Fibroblast of the aortic adventitia (primary cell): ENCODE measurements at regions not wholly inside any gene's neighbourhood (a gene's known extent, or its start where the extent isn't known, plus 50 kb on each side); places are given as distances from the start of the nearest gene placed in this dataset.

ENCODE experiments used
- DNase-seq: peaks from one replicate; pipeline ENCODE4 v3.0.0-alpha.2; 2010; ENCODE audit warnings: low read depth
- H3K4me3 ChIP-seq: 2 replicates; pipeline ENCODE4 v1.5.1; 2011; ENCODE audit warnings: low read depth, mild to moderate bottlenecking, control low read depth, low read length, moderate library complexity
- CTCF ChIP-seq: IDR thresholded peaks from 2 replicates; pipeline ENCODE4 v1.5.1; 2011; ENCODE audit warnings: mild to moderate bottlenecking, low read length, control low read depth, inconsistent platforms; ENCODE audit not compliant: insufficient read depth

GRCh38 chr20:6705926-6706548, 61.4 kb upstream of the BMP2 start:
- H3K4me3 ChIP-seq = no peak overlapping the region
- no peak for DNase-seq
- TF ChIP-seq CTCF = no peak

- no peak overlapping the region for H3K4me3 ChIP-seq
- TF ChIP-seq CTCF = no peak
- DNase-seq = peak; percentile 7
Observed at GRCh38 chr20:6705106-6705766, 62.2 kb upstream of the BMP2 start.

GRCh38 chr20:6704132-6704861, 63.2 kb upstream of the BMP2 start:
- peak; percentile 64 for DNase-seq
- no peak for TF ChIP-seq CTCF
- H3K4me3 ChIP-seq = no peak overlapping the region

GRCh38 chr20:6703656-6704055, 63.8 kb upstream of the BMP2 start:
- DNase-seq = no peak
- no peak overlapping the region for H3K4me3 ChIP-seq
- no peak for TF ChIP-seq CTCF

GRCh38 chr20:6703047-6703446, 64.4 kb upstream of the BMP2 start:
- no peak for DNase-seq
- no peak overlapping the region for H3K4me3 ChIP-seq
- TF ChIP-seq CTCF = no peak

- TF ChIP-seq CTCF = no peak
- no peak overlapping the region for H3K4me3 ChIP-seq
- no peak for DNase-seq
Observed at GRCh38 chr20:6702144-6702543, 65.3 kb upstream of the BMP2 start.
